Fibroblast of lung (primary cell): ENCODE measurements at regions not wholly inside any gene's neighbourhood (a gene's known extent, or its start where the extent isn't known, plus 50 kb on each side); places are given as distances from the start of the nearest gene placed in this dataset.

Source experiments
- DNase-seq, 2 donors: peaks; one replicate each; pipeline versions ENCODE4 v3.0.0 to v3.0.0-alpha.2; 2010; ENCODE audit warnings: low read depth in 2 of 2
- H2AFZ ChIP-seq: 2 replicates; pipeline ENCODE4 v1.5.1; 2012; ENCODE audit warnings: low read length, control low read depth, inconsistent platforms
- H3K27ac ChIP-seq: 2 replicates; pipeline ENCODE4 v1.5.1; 2011; ENCODE audit warnings: low read length, control low read depth; ENCODE audit not compliant: insufficient read depth
- H3K27me3 ChIP-seq: 2 replicates; pipeline ENCODE4 v1.5.1; 2011; ENCODE audit warnings: mild to moderate bottlenecking, low read length; ENCODE audit not compliant: control insufficient read depth, insufficient read depth
- H3K36me3 ChIP-seq: 2 replicates; pipeline ENCODE4 v1.5.1; 2011; ENCODE audit warnings: low read length; ENCODE audit not compliant: control insufficient read depth, insufficient read depth
- H3K4me1 ChIP-seq: 2 replicates; pipeline ENCODE4 v1.5.1; 2011; ENCODE audit warnings: low read length; ENCODE audit not compliant: control insufficient read depth, insufficient read depth; ENCODE audit errors: extremely low read depth
- H3K4me2 ChIP-seq: 2 replicates; pipeline ENCODE4 v1.5.1; 2011; ENCODE audit warnings: low read length, control low read depth; ENCODE audit not compliant: insufficient read depth; ENCODE audit errors: extremely low read depth
- H3K4me3 ChIP-seq, 4 experiments: fragments of 200-600 bp in 1 of 4; sonication (generic) in 1 of 4; replicated peaks in 1 of 4; 2 replicates each; pipeline ENCODE4 v1.5.1; 2011 to 2016; ENCODE audit warnings: low read length in 4 of 4, low read depth in 3 of 4, mild to moderate bottlenecking in 3 of 4, control low read depth in 2 of 4, inconsistent platforms in 1 of 4, mixed read lengths in 1 of 4; ENCODE audit not compliant: insufficient read depth in 1 of 4; ENCODE audit errors: control extremely low read depth in 1 of 4
- H3K79me2 ChIP-seq: 2 replicates; pipeline ENCODE4 v1.5.1; 2012; ENCODE audit warnings: mild to moderate bottlenecking, low read length, inconsistent platforms; ENCODE audit not compliant: control insufficient read depth, insufficient read depth
- H3K9ac ChIP-seq: 2 replicates; pipeline ENCODE4 v1.5.1; 2011; ENCODE audit warnings: mild to moderate bottlenecking, low read length, control low read depth; ENCODE audit not compliant: insufficient read depth
- H3K9me3 ChIP-seq: 2 replicates; pipeline ENCODE4 v1.5.1; 2012; ENCODE audit warnings: low read depth, low read length; ENCODE audit not compliant: control insufficient read depth, insufficient read depth
- H4K20me1 ChIP-seq: 2 replicates; pipeline ENCODE4 v1.5.1; 2011; ENCODE audit warnings: low read length; ENCODE audit not compliant: control insufficient read depth, insufficient read depth; ENCODE audit errors: extremely low read depth
- CTCF ChIP-seq, 2 donors: IDR thresholded peaks in 1 of 2; conservative IDR thresholded peaks in 1 of 2; 1 replicate in 1 of 2; 2 replicates in 1 of 2; pipeline ENCODE4 v1.5.1; 2011 to 2012; ENCODE audit warnings: low read length in 2 of 2, control low read depth in 1 of 2, inconsistent platforms in 1 of 2, low read depth in 1 of 2, mild to moderate bottlenecking in 1 of 2
- EZH2 ChIP-seq: IDR thresholded peaks from 2 replicates; pipeline ENCODE4 v1.5.1; 2012; ENCODE audit warnings: low read length, control low read depth, mild to moderate bottlenecking; ENCODE audit errors: missing control alignments

DNA sequence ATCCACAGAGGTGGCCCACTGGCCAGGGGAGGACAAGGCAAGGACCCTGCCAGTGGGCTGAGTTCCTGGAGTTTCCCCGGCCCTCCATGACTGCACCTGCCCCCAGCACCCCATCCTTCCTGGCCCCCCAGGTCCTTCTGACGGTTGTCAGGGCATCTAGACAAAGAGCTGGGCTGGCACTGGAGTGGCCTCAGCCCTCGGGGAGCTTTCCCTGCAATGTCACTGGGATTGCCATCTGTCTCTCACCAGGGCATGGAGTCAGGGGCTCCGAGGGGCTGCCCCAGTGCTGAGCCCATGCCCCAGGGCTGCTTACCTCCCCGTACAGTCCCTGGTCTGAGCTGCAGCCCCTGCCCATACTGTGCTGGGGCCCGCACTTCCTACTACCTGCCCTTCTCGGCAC, 446.5 kb upstream of the MKI67 start:
- Histone ChIP-seq H3K9me3 (no peaks in the 10 kb centered on the region), H4K20me1 (no peaks in the 10 kb centered on the region), H3K9ac (no peak overlapping the region), H3K4me2 (no peak overlapping the region), H3K4me1 (no peaks in the 10 kb centered on the region), H3K27ac (no peak overlapping the region), H3K36me3 (no peaks in the 10 kb centered on the region), H2AFZ (no peak overlapping the region), H3K27me3 (no peaks in the 10 kb centered on the region), H3K79me2 (no peaks in the 10 kb centered on the region), H3K4me3 (no peak overlapping the region)
- TF ChIP-seq CTCF (conservative IDR thresholded peaks at IDR 0.05 in 1 of 2, IDR thresholded peaks at IDR 0.05 in 1 of 2; ENCODE audit: low read depth in 1 of 2, low read length in 2 of 2): no peak
- TF ChIP-seq EZH2: no peak
- DNase-seq: no peak

DNA sequence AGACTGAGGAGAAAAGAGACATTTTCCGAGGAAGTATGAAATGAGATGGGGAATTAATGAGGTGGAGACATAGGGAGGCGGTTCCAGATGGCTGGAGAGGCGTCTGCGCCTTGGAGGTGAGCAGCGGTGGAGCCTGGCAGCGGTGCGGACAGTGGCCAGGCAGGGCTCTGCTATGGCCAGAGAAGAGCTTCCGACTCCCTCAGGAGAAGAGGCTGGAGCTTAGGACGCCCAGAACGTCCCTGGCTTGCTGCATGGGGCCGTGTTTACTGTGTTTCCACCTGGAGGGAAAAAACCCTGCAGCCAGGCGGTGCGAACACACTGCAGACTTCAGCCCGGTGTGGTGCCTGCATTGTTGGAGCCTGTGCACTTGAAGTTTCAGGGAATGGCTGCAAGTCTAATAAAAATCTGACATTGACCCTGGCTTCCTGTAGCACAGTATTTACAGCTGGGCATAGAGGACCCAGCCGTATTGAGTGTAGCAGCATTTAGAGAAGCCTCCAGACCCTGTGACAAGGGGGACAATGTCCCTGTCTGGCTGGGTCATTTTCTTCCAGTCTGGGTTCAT, 447.1 kb upstream of the MKI67 start:
- no peak overlapping the region for H3K27ac ChIP-seq
- no peak overlapping the region for H3K4me3 ChIP-seq
- H3K27me3 ChIP-seq: no peaks in the 10 kb centered on the region
- H3K4me2 ChIP-seq: no peak overlapping the region
- no peak for DNase-seq
- H4K20me1 ChIP-seq: no peaks in the 10 kb centered on the region
- no peaks in the 10 kb centered on the region for H3K36me3 ChIP-seq
- H2AFZ ChIP-seq: no peak overlapping the region
- no peak overlapping the region for H3K9ac ChIP-seq
- H3K79me2 ChIP-seq: no peaks in the 10 kb centered on the region
- no peak for TF ChIP-seq EZH2
- TF ChIP-seq CTCF (conservative IDR thresholded peaks at IDR 0.05 in 1 of 2, IDR thresholded peaks at IDR 0.05 in 1 of 2; ENCODE audit: low read depth in 1 of 2, low read length in 2 of 2): no peak
- no peaks in the 10 kb centered on the region for H3K9me3 ChIP-seq
- no peaks in the 10 kb centered on the region for H3K4me1 ChIP-seq

DNA sequence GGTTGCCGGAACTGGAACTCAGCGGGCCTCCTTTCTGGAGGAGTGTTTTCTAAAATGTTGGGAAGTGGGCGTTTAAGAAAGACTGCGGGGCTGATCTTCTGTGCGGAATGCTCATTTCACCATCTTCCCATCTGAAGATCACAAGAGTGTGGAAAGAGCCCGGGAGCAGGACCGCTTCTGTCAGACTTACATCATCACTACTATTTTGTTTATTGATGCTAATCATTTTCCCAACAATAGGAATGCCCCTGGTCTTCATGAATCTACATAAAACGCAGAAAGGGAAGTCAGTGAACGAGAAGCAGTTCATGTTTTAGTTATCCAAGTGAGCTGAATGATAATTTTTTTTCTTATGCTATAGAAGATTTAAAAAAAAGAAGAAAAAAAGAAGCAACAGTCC, 447.8 kb upstream of the MKI67 start:
- no peak overlapping the region for H3K27ac ChIP-seq
- TF ChIP-seq CTCF (conservative IDR thresholded peaks at IDR 0.05 in 1 of 2, IDR thresholded peaks at IDR 0.05 in 1 of 2; ENCODE audit: low read depth in 1 of 2, low read length in 2 of 2) (no peak), EZH2 (no peak)
- DNase-seq: no peak
- H3K4me1 ChIP-seq: no peaks in the 10 kb centered on the region
- no peaks in the 10 kb centered on the region for H3K36me3 ChIP-seq
- H2AFZ ChIP-seq: no peak overlapping the region
- H3K4me3 ChIP-seq: no peak overlapping the region
- no peaks in the 10 kb centered on the region for H3K79me2 ChIP-seq
- H4K20me1 ChIP-seq: no peaks in the 10 kb centered on the region
- no peak overlapping the region for H3K4me2 ChIP-seq
- H3K9ac ChIP-seq: no peak overlapping the region
- H3K27me3 ChIP-seq: no peaks in the 10 kb centered on the region
- H3K9me3 ChIP-seq: no peaks in the 10 kb centered on the region
